ENCODE measurements at regions not wholly inside any gene's neighbourhood (a gene's known extent, or its start where the extent isn't known, plus 50 kb on each side); places are given as distances from the start of the nearest gene placed in this dataset.

- no peak for TF ChIP-seq CCAR2 (optimal IDR thresholded peaks at IDR 0.05; ENCODE audit: low read depth, low read length)
Observed at GRCh38 chr2:217371781-217372213, 511.9 kb upstream of the TNP1 start (continued).

- 48% methylated on average over 5 of the region's 5 CpGs for WGBS (ENCODE audit: low lambda C conversion rate)
- Histone ChIP-seq H3K27ac (ENCODE audit: extremely low read length, insufficient read depth, low read length) (no peak overlapping the region), H3K36me3 (replicated peaks in 1 of 2; ENCODE audit: control insufficient read depth in 1 of 2, insufficient read depth in 2 of 2, low read length in 2 of 2) (no peaks in the 10 kb centered on the region), H3K9me3 (ENCODE audit: low read length) (no peaks in the 10 kb centered on the region), H2AFZ (ENCODE audit: low read length) (no peak overlapping the region), H3K4me3 (replicated peaks in 1 of 3; ENCODE audit: insufficient read depth in 1 of 3, low read depth in 2 of 3, low read length in 3 of 3) (no peak overlapping the region), H3K9ac (ENCODE audit: insufficient read depth, low read depth, low read length) (no peak overlapping the region), H3K4me1 (ENCODE audit: insufficient read depth, low read length) (peaks cover 9% of the 10 kb centered on the region; the same call in 1 of the 2 replicates), H4K20me1 (ENCODE audit: insufficient read depth, low read length) (no peaks in the 10 kb centered on the region), H3K27me3 (ENCODE audit: control insufficient read depth in 1 of 2, insufficient read depth in 2 of 2, low read length in 2 of 2) (peaks cover 1 to 26% of the 10 kb centered on the region in 2 experiments; a peak in 3 of 5 replicates), H3K79me2 (ENCODE audit: insufficient read depth, low read length) (no peaks in the 10 kb centered on the region), H3K4me2 (ENCODE audit: low read depth, low read length) (no peak overlapping the region)
- in situ Hi-C loops (cut with HindIII; ENCODE audit: extremely low pct_ligation_motif_present, low pct_unique_long_range_greater_than_20kb): no loop called here
- 0 out of 2 replicates have a peak, but pooled peaks have one; percentile 9 for TF ChIP-seq BHLHE40 (IDR thresholded peaks at IDR 0.05; ENCODE audit: low read length)
- no peak for TF ChIP-seq GABPB1 (CRISPR knock-in tag; IDR thresholded peaks at IDR 0.05)
- DNase-seq (ENCODE audit: low spot score) (peak; percentile 21), ATAC-seq (no peak), FAIRE-seq (no peak)
- CTCF ChIA-PET (ENCODE audit: low intra/inter-chr PET ratio, low total read pairs): no interaction called here
- intact Hi-C loops (cut with micrococcal nuclease; ENCODE audit: unreplicated experiment): no loop called here
- POLR2A ChIA-PET: no interaction called here
- BruUV-seq (replicated peaks): no TSS peak
Observed at GRCh38 chr2:217370391-217370790, 510.5 kb upstream of the TNP1 start.

GRCh38 chr2:217367464-217367863 is 507.6 kb upstream of the TNP1 start:
- DNase-seq (ENCODE audit: low spot score): no peak
- H3K79me2 ChIP-seq (ENCODE audit: insufficient read depth, low read length): no peaks in the 10 kb centered on the region
- ATAC-seq: no peak
- FAIRE-seq: no peak
- BruUV-seq (replicated peaks): no TSS peak
- CTCF ChIA-PET (ENCODE audit: low intra/inter-chr PET ratio, low total read pairs): no interaction called here
- H4K20me1 ChIP-seq (ENCODE audit: insufficient read depth, low read length): no peaks in the 10 kb centered on the region
- TF ChIP-seq POLR2AphosphoS2 (IDR thresholded peaks at IDR 0.05; ENCODE audit: low read depth, low read length): no peak
- no peak for TF ChIP-seq PRDM15 (CRISPR knock-in tag; IDR thresholded peaks at IDR 0.05)
- no peak for TF ChIP-seq NFKB2 (CRISPR knock-in tag; IDR thresholded peaks at IDR 0.05; ENCODE audit: borderline replicate concordance)
- no peak for TF ChIP-seq ZNF891 (CRISPR knock-in tag; IDR thresholded peaks at IDR 0.05)
- no peak for TF ChIP-seq ZNF83 (CRISPR knock-in tag; IDR thresholded peaks at IDR 0.05; ENCODE audit: borderline replicate concordance)
- in situ Hi-C loops (cut with HindIII; ENCODE audit: extremely low pct_ligation_motif_present, low pct_unique_long_range_greater_than_20kb): no loop called here
- POLR2A ChIA-PET: no interaction called here
- H3K9me3 ChIP-seq (ENCODE audit: low read length): no peaks in the 10 kb centered on the region
- H3K9ac ChIP-seq (ENCODE audit: insufficient read depth, low read depth, low read length): no peak overlapping the region
- H3K27ac ChIP-seq (ENCODE audit: extremely low read length, insufficient read depth, low read length): no peak overlapping the region
- H3K4me2 ChIP-seq (ENCODE audit: low read depth, low read length): no peak overlapping the region
- no peak overlapping the region for H3K4me3 ChIP-seq (replicated peaks in 1 of 3; ENCODE audit: insufficient read depth in 1 of 3, low read depth in 2 of 3, low read length in 3 of 3)
- no peak overlapping the region for H2AFZ ChIP-seq (ENCODE audit: low read length)
- 53% methylated on average over 4 of the region's 4 CpGs for WGBS (ENCODE audit: low lambda C conversion rate)
- peaks cover 9% of the 10 kb centered on the region; the same call in 1 of the 2 replicates for H3K4me1 ChIP-seq (ENCODE audit: insufficient read depth, low read length)
- intact Hi-C loops (cut with micrococcal nuclease; ENCODE audit: unreplicated experiment): no loop called here
- peaks cover 1 to 20% of the 10 kb centered on the region in 2 experiments; a peak in 3 of 5 replicates for H3K27me3 ChIP-seq (ENCODE audit: control insufficient read depth in 1 of 2, insufficient read depth in 2 of 2, low read length in 2 of 2)
- H3K36me3 ChIP-seq (replicated peaks in 1 of 2; ENCODE audit: control insufficient read depth in 1 of 2, insufficient read depth in 2 of 2, low read length in 2 of 2): no peaks in the 10 kb centered on the region
